ENCODE measurements at regions not wholly inside any gene's neighbourhood (a gene's known extent, or its start where the extent isn't known, plus 50 kb on each side); places are given as distances from the start of the nearest gene placed in this dataset.

DNA sequence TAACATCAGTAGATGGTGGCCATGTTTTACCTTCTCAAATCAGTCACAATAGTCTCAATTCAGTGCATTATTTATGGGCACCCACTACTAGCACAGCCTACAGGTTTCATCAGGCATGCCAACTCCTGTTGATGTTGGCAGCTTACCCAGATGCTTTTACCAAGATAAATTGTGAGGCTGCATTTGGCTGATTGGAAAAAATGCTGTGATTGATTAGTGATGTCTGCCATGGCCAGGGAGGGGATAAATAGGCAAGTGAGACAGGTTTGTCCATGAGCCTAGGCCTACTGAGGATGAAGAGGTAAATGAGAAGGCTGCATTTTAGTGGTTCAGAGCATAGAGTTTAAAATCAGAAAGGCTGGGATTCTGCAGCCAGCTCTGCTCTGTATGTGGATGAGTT, 227.1 kb downstream of the NFATC2 start:
- TF ChIP-seq, protein P1, sequence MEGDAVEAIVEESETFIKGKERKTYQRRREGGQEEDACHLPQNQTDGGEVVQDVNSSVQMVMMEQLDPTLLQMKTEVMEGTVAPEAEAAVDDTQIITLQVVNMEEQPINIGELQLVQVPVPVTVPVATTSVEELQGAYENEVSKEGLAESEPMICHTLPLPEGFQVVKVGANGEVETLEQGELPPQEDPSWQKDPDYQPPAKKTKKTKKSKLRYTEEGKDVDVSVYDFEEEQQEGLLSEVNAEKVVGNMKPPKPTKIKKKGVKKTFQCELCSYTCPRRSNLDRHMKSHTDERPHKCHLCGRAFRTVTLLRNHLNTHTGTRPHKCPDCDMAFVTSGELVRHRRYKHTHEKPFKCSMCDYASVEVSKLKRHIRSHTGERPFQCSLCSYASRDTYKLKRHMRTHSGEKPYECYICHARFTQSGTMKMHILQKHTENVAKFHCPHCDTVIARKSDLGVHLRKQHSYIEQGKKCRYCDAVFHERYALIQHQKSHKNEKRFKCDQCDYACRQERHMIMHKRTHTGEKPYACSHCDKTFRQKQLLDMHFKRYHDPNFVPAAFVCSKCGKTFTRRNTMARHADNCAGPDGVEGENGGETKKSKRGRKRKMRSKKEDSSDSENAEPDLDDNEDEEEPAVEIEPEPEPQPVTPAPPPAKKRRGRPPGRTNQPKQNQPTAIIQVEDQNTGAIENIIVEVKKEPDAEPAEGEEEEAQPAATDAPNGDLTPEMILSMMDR (IDR thresholded peaks at IDR 0.05; ENCODE audit: poor library complexity) = no peak
- TF ChIP-seq EZH2 (IDR thresholded peaks at IDR 0.05; ENCODE audit: borderline replicate concordance) = no peak
- TF ChIP-seq EZH2phosphoT487 (IDR thresholded peaks at IDR 0.05; ENCODE audit: low read depth, severe bottlenecking, unreplicated experiment) = no peak

Data from hepatocyte (in vitro differentiated cells).